ENCODE measurements at regions not wholly inside any gene's neighbourhood (a gene's known extent, or its start where the extent isn't known, plus 50 kb on each side); places are given as distances from the start of the nearest gene placed in this dataset.

- no peak for DNase-seq
Observed at GRCh38 chr10:60728056-60728455, 50.2 kb upstream of the CDK1 start.

- DNase-seq = no peak
Observed at GRCh38 chr10:60726257-60726656, 52.0 kb upstream of the CDK1 start.

- no peak for DNase-seq
Observed at GRCh38 chr10:60722623-60723022, 55.7 kb upstream of the CDK1 start.

GRCh38 chr10:60719721-60720120, 58.6 kb upstream of the CDK1 start:
- no peak for DNase-seq

- no peak for DNase-seq
Observed at GRCh38 chr10:60718886-60719285, 59.4 kb upstream of the CDK1 start.

GRCh38 chr10:60717852-60718251, 60.4 kb upstream of the CDK1 start:
- no peak for DNase-seq

- DNase-seq = no peak
Observed at GRCh38 chr10:60714233-60714632, 64.0 kb upstream of the CDK1 start.

- no peak for DNase-seq
Observed at GRCh38 chr10:60711496-60711895, 66.8 kb upstream of the CDK1 start.

- DNase-seq = no peak
Observed at GRCh38 chr10:60710041-60710440, 68.2 kb upstream of the CDK1 start.

- DNase-seq = no peak
Observed at GRCh38 chr10:60708666-60709065, 69.6 kb upstream of the CDK1 start.

- no peak for DNase-seq
Observed at GRCh38 chr10:60707841-60708240, 70.4 kb upstream of the CDK1 start.

- no peak for DNase-seq
Observed at GRCh38 chr10:60706146-60706545, 72.1 kb upstream of the CDK1 start.

- DNase-seq = no peak
Observed at GRCh38 chr10:60705376-60705775, 72.9 kb upstream of the CDK1 start.

GRCh38 chr10:60704471-60704870, 73.8 kb upstream of the CDK1 start:
- DNase-seq = no peak

- no peak for DNase-seq
Observed at GRCh38 chr10:60703266-60704041, 74.8 kb upstream of the CDK1 start.

- no peak for DNase-seq
Observed at GRCh38 chr10:60687679-60688078, 90.6 kb upstream of the CDK1 start.

GRCh38 chr10:60684091-60684490, 94.2 kb upstream of the CDK1 start:
- no peak for DNase-seq

GRCh38 chr10:60681103-60681502, 97.2 kb upstream of the CDK1 start:
- DNase-seq = no peak

GRCh38 chr10:60679388-60679990, 98.8 kb upstream of the CDK1 start:
- no peak for DNase-seq

GRCh38 chr10:60678978-60679377, 99.3 kb upstream of the CDK1 start:
- no peak for DNase-seq

GRCh38 chr10:60677531-60678129, 100.6 kb upstream of the CDK1 start:
- DNase-seq = no peak

- DNase-seq = no peak
Observed at GRCh38 chr10:60675236-60675635, 103.0 kb upstream of the CDK1 start.

GRCh38 chr10:60669501-60669900, 108.8 kb upstream of the CDK1 start:
- no peak for DNase-seq

- DNase-seq = no peak
Observed at GRCh38 chr10:60666221-60666620, 112.1 kb upstream of the CDK1 start.

Measured in NCI-H1105 (cell line).